ENCODE measurements at regions not wholly inside any gene's neighbourhood (a gene's known extent, or its start where the extent isn't known, plus 50 kb on each side); places are given as distances from the start of the nearest gene placed in this dataset.

- H3K36me3 Mint-ChIP-seq (ENCODE audit: low read depth): no peaks in the 10 kb centered on the region
- no peaks in the 10 kb centered on the region for H3K4me1 Mint-ChIP-seq
- H3K9me3 Mint-ChIP-seq: no peaks in the 10 kb centered on the region
- no peak for DNase-seq
- H3K27me3 Mint-ChIP-seq (ENCODE audit: low read depth, poor library complexity): peaks cover 2% of the 10 kb centered on the region
- no peak for TF ChIP-seq CTCF (IDR thresholded peaks at IDR 0.05)
- H3K4me3 Mint-ChIP-seq: no peak overlapping the region
- no peak overlapping the region for H3K27ac Mint-ChIP-seq
Measured at GRCh38 chr7:85405016-85405902, 218.4 kb upstream of the SEMA3D start.

- Mint-ChIP-seq H3K27ac (no peak overlapping the region), H3K4me1 (no peaks in the 10 kb centered on the region), H3K9me3 (peaks cover 5% of the 10 kb centered on the region), H3K4me3 (no peak overlapping the region), H3K27me3 (ENCODE audit: low read depth, poor library complexity) (peaks cover 8% of the 10 kb centered on the region), H3K36me3 (ENCODE audit: low read depth) (no peaks in the 10 kb centered on the region)
- no peak for DNase-seq
- TF ChIP-seq CTCF (IDR thresholded peaks at IDR 0.05): no peak
Measured at GRCh38 chr7:85396676-85397075, 209.8 kb upstream of the SEMA3D start.

GRCh38 chr7:85392789-85393188, 205.9 kb upstream of the SEMA3D start:
- H3K27ac Mint-ChIP-seq: no peak overlapping the region
- no peaks in the 10 kb centered on the region for H3K36me3 Mint-ChIP-seq (ENCODE audit: low read depth)
- TF ChIP-seq CTCF (IDR thresholded peaks at IDR 0.05): no peak
- no peaks in the 10 kb centered on the region for H3K4me1 Mint-ChIP-seq
- peaks cover 7% of the 10 kb centered on the region for H3K27me3 Mint-ChIP-seq (ENCODE audit: low read depth, poor library complexity)
- H3K9me3 Mint-ChIP-seq: peaks cover 5% of the 10 kb centered on the region
- DNase-seq: no peak
- no peak overlapping the region for H3K4me3 Mint-ChIP-seq

GRCh38 chr7:85392326-85392725, 205.5 kb upstream of the SEMA3D start:
- TF ChIP-seq CTCF (IDR thresholded peaks at IDR 0.05): no peak
- no peak overlapping the region for H3K27ac Mint-ChIP-seq

GRCh38 chr7:85386460-85386859, 199.6 kb upstream of the SEMA3D start:
- Mint-ChIP-seq H3K36me3 (ENCODE audit: low read depth) (no peaks in the 10 kb centered on the region), H3K4me1 (no peaks in the 10 kb centered on the region), H3K9me3 (no peaks in the 10 kb centered on the region), H3K27ac (no peak overlapping the region), H3K4me3 (no peak overlapping the region), H3K27me3 (ENCODE audit: low read depth, poor library complexity) (peaks cover 2% of the 10 kb centered on the region)
- no peak for TF ChIP-seq CTCF (IDR thresholded peaks at IDR 0.05)
- DNase-seq: no peak

More at GRCh38 chr7:85392326-85392725, 205.5 kb upstream of the SEMA3D start:
- Mint-ChIP-seq H3K4me1 (no peaks in the 10 kb centered on the region), H3K9me3 (peaks cover 5% of the 10 kb centered on the region), H3K36me3 (ENCODE audit: low read depth) (no peaks in the 10 kb centered on the region), H3K4me3 (no peak overlapping the region), H3K27me3 (ENCODE audit: low read depth, poor library complexity) (peaks cover 7% of the 10 kb centered on the region)
- no peak for DNase-seq

- Mint-ChIP-seq H3K4me1 (no peaks in the 10 kb centered on the region), H3K27ac (no peak overlapping the region), H3K9me3 (no peaks in the 10 kb centered on the region), H3K27me3 (ENCODE audit: low read depth, poor library complexity) (no peaks in the 10 kb centered on the region), H3K36me3 (ENCODE audit: low read depth) (no peaks in the 10 kb centered on the region), H3K4me3 (no peak overlapping the region)
- no peak for TF ChIP-seq CTCF (IDR thresholded peaks at IDR 0.05)
- DNase-seq: no peak
Measured at GRCh38 chr7:85384392-85384791, 197.5 kb upstream of the SEMA3D start.

All from nephron progenitor cell (in vitro differentiated cells).